Activated T-cell treated with anti-CD3 and anti-CD28 coated beads for 24 hours (primary cell): ENCODE measurements at regions not wholly inside any gene's neighbourhood (a gene's known extent, or its start where the extent isn't known, plus 50 kb on each side); places are given as distances from the start of the nearest gene placed in this dataset.
"Not testable (repeated sequence)": the region's sequence is repeated elsewhere in the genome, so short reads cannot be mapped to it uniquely, and the experiment has no call there.

Experiments
- DNase-seq: peaks from one replicate; pipeline ENCODE4 v3.0.0-alpha.2; 2020; ENCODE audit warnings: low read depth

GRCh38 chr16:51312363-51313150 lies 161.5 kb upstream of the SALL1 start:
- no peak for DNase-seq

- DNase-seq, result no peak
Observed at GRCh38 chr16:51310159-51310558, 159.1 kb upstream of the SALL1 start.

- DNase-seq, result no peak
Observed at GRCh38 chr16:51306886-51307595, 156.0 kb upstream of the SALL1 start.

GRCh38 chr16:51306116-51306515 lies 155.0 kb upstream of the SALL1 start:
- DNase-seq, result no peak

- no peak for DNase-seq
Observed at GRCh38 chr16:51305337-51305736, 154.3 kb upstream of the SALL1 start.

- no peak for DNase-seq
Observed at GRCh38 chr16:51302042-51302441, 151.0 kb upstream of the SALL1 start.

- DNase-seq, result no peak
Observed at GRCh38 chr16:51298800-51299199, 147.7 kb upstream of the SALL1 start.

- DNase-seq, result no peak
Observed at GRCh38 chr16:51290442-51291285, 139.6 kb upstream of the SALL1 start.

GRCh38 chr16:51289336-51289735 lies 138.3 kb upstream of the SALL1 start:
- no peak for DNase-seq

- no peak for DNase-seq
Observed at GRCh38 chr16:51287121-51287755, 136.2 kb upstream of the SALL1 start.

- DNase-seq, result no peak
Observed at GRCh38 chr16:51286272-51286671, 135.2 kb upstream of the SALL1 start.

- no peak for DNase-seq
Observed at GRCh38 chr16:51276336-51276735, 125.3 kb upstream of the SALL1 start.

- no peak for DNase-seq
Observed at GRCh38 chr16:51272420-51272819, 121.3 kb upstream of the SALL1 start.

- DNase-seq, result no peak
Observed at GRCh38 chr16:51271156-51271701, 120.2 kb upstream of the SALL1 start.

- DNase-seq, result no peak
Observed at GRCh38 chr16:51268237-51268636, 117.2 kb upstream of the SALL1 start.

GRCh38 chr16:51267681-51268080 lies 116.6 kb upstream of the SALL1 start:
- no peak for DNase-seq

GRCh38 chr16:51262428-51262827 lies 111.4 kb upstream of the SALL1 start:
- DNase-seq, result no peak

GRCh38 chr16:51261919-51262318 lies 110.8 kb upstream of the SALL1 start:
- no peak for DNase-seq

GRCh38 chr16:51255349-51255972 lies 104.4 kb upstream of the SALL1 start:
- no peak for DNase-seq

GRCh38 chr16:51254390-51254789 lies 103.3 kb upstream of the SALL1 start:
- not testable (repeated sequence) for DNase-seq

- no peak for DNase-seq
Observed at GRCh38 chr16:51248217-51248616, 97.1 kb upstream of the SALL1 start.

- DNase-seq, result no peak
Observed at GRCh38 chr16:51245658-51245995, 94.6 kb upstream of the SALL1 start.
